ENCODE measurements at regions not wholly inside any gene's neighbourhood (a gene's known extent, or its start where the extent isn't known, plus 50 kb on each side); places are given as distances from the start of the nearest gene placed in this dataset.

DNA sequence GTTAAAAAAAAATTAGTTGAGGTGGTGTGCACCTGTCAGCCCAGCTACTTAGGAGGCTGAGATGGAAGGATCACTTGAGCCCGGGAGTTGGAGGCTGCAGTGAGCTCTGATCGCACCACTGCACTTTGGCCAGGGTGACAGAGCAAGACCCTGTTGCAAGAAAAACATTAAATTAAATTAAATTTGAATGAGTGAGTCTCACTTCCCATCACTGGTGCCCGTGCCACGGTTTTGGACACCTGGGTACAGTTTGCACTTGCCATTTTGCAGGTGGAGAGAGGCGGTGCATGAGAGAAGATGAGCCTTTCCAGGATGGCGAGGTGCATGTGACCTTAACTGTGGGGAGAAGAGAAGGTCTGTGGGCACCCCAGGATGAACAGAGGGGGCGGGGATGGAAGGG lies 60.3 kb upstream of the ZNF536 start:
- Histone ChIP-seq H2AFZ (ENCODE audit: low read length) (no peak overlapping the region), H3K36me3 (ENCODE audit: control insufficient read depth in 2 of 4, insufficient read depth in 4 of 4, low read length in 3 of 4) (no peaks in the 10 kb centered on the region), H3K18ac (ENCODE audit: extremely low read depth, low read length) (no peak overlapping the region), H4K91ac (replicated peaks; ENCODE audit: insufficient read length, low read length) (no peak overlapping the region), H3K27ac (ENCODE audit: low read depth, low read length) (no peak overlapping the region), H3K9me3 (ENCODE audit: insufficient read depth in 2 of 2, low read depth in 1 of 2, low read length in 1 of 2) (no peaks in the 10 kb centered on the region), H3K4me3 (ENCODE audit: extremely low read depth in 1 of 4, insufficient read depth in 2 of 4, low read depth in 3 of 4, low read length in 4 of 4) (no peak overlapping the region), H3K4me2 (ENCODE audit: insufficient read depth in 1 of 2, low read depth in 2 of 2, low read length in 2 of 2) (no peak overlapping the region), H2BK15ac (ENCODE audit: low read length) (no peak overlapping the region), H2BK5ac (ENCODE audit: low read depth, low read length) (no peak overlapping the region), H3K79me1 (ENCODE audit: low read depth, low read length) (no peaks in the 10 kb centered on the region), H3K23me2 (ENCODE audit: low read depth, low read length) (no peaks in the 10 kb centered on the region), H3K9ac (replicated peaks in 1 of 4; ENCODE audit: extremely low read depth in 1 of 4, low read depth in 3 of 4, low read length in 3 of 4) (no peak overlapping the region), H4K5ac (ENCODE audit: insufficient read length, low read depth, low read length) (no peak overlapping the region), H3K14ac (ENCODE audit: insufficient read length) (no peak overlapping the region), H2BK120ac (replicated peaks; ENCODE audit: low read depth, low read length) (no peak overlapping the region), H3K27me3 (replicated peaks in 1 of 4; ENCODE audit: control insufficient read depth in 3 of 4, extremely low read depth in 1 of 4, insufficient read depth in 3 of 4, low read length in 3 of 4) (no peaks in the 10 kb centered on the region), H3K4ac (replicated peaks; ENCODE audit: insufficient read length, low read depth, low read length) (no peak overlapping the region), H4K20me1 (replicated peaks in 1 of 2; ENCODE audit: control insufficient read depth in 1 of 2, insufficient read depth in 2 of 2, low read length in 2 of 2) (no peaks in the 10 kb centered on the region), H3K23ac (ENCODE audit: insufficient read length) (no peak overlapping the region), H3K56ac (replicated peaks; ENCODE audit: insufficient read length, low read depth, low read length) (no peak overlapping the region), H3K79me2 (ENCODE audit: control insufficient read depth in 1 of 2, insufficient read depth in 2 of 2, low read length in 2 of 2) (no peaks in the 10 kb centered on the region), H3K4me1 (replicated peaks in 1 of 4; ENCODE audit: control insufficient read depth in 3 of 4, insufficient read depth in 4 of 4, low read length in 3 of 4) (no peaks in the 10 kb centered on the region; a peak in 1 of 7 replicates), H2AK5ac (ENCODE audit: low read depth, low read length) (no peak overlapping the region), H2BK20ac (ENCODE audit: low read length) (no peak overlapping the region), H4K8ac (ENCODE audit: extremely low read depth, insufficient read depth, low read length) (no peak overlapping the region), H2BK12ac (ENCODE audit: low read depth, low read length) (no peak overlapping the region)
- DNase-seq (ENCODE audit: low read depth in 1 of 2, low spot score in 2 of 2): no peak
- ChIA-PET POLR2A (ENCODE audit: partially characterized antibody) (no interaction called here), CTCF (ENCODE audit: partially characterized antibody) (interaction anchor here (1.1 kb wide), 1 partner anchor 11 kb away, joined by 6 read pairs; no protein-coding TSS in a partner anchor)
- no peak for FAIRE-seq
- no peak for TF ChIP-seq EGR1 (IDR thresholded peaks at IDR 0.05; ENCODE audit: borderline replicate concordance, low read depth, low read length)
- TF ChIP-seq NANOG (IDR thresholded peaks at IDR 0.05; ENCODE audit: insufficient read depth, low read depth, low read length, poor library complexity, severe bottlenecking): no peak
- TF ChIP-seq SAP30 (IDR thresholded peaks at IDR 0.05; ENCODE audit: insufficient read depth, insufficient replicate concordance, low read length): no peak
- TF ChIP-seq KDM4A (IDR thresholded peaks at IDR 0.05; ENCODE audit: low read depth, low read length, severe bottlenecking): no peak
- no peak for TF ChIP-seq RXRA (IDR thresholded peaks at IDR 0.05; ENCODE audit: insufficient read depth, low read depth, low read length)
- no peak for TF ChIP-seq POLR2AphosphoS5 (IDR thresholded peaks at IDR 0.05; ENCODE audit: low read depth, low read length)
- no peak for TF ChIP-seq SIX5 (IDR thresholded peaks at IDR 0.05; ENCODE audit: low read depth, low read length)
- TF ChIP-seq CBX5 (IDR thresholded peaks at IDR 0.05; ENCODE audit: low read depth, low read length): no peak
- no peak for TF ChIP-seq SUZ12 (IDR thresholded peaks at IDR 0.05; ENCODE audit: low read length)
- no peak for TF ChIP-seq SRF (IDR thresholded peaks at IDR 0.05; ENCODE audit: low read depth, low read length)
- no peak for TF ChIP-seq EP300 (IDR thresholded peaks at IDR 0.05; ENCODE audit: borderline replicate concordance in 1 of 2, low read depth in 2 of 2, low read length in 2 of 2)
- TF ChIP-seq MAFK (IDR thresholded peaks at IDR 0.05; ENCODE audit: low read depth, low read length): no peak
- no peak for TF ChIP-seq KDM5A (IDR thresholded peaks at IDR 0.05; ENCODE audit: low read length)
- WGBS, 2 experiments (ENCODE audit: extremely low coverage in 1 of 2, insufficient coverage in 1 of 2, insufficient read length in 1 of 2, insufficient replicate concordance in 2 of 2, low coverage in 1 of 2, low lambda C conversion rate in 2 of 2, missing lambda C conversion rate in 1 of 2): 88% methylated on average over 7 of the region's 7 CpGs; no CpG with 5 or more reads in 1 of the 2 experiments

All from H1 (cell line).